ENCODE measurements at regions not wholly inside any gene's neighbourhood (a gene's known extent, or its start where the extent isn't known, plus 50 kb on each side); places are given as distances from the start of the nearest gene placed in this dataset.

DNA sequence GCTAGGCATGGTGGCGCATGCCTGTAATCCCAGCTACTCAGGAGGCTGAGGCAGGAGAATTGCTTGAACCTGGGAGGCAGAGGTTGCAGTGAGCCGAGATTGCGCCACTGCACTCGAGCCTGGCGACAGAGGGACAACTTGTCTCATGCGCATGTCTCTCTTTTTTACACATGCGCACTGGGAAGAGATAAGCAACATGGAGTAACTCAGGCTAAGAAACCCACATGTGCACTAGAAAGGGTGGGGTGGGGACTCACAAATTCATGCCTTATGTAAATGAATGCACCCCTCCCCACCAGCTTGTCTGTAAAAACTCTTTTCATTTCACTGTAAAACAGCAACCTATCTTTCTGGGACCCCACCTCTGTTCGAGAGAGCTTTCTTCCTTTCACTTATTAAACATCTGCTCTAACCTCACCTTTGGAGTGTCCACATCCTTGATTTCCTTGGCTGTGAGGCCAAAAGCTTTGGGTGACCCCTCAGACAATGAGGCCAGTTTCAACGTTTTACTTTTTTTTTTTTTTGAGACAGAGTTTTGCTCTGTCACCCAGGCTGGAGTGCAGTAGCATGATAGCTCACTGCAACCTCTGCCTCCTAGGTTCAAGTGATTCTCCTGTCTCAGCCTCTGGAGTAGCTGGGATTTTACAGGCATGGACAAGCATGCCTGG is 91.6 kb upstream of the RMP24 start:
- FAIRE-seq = no peak

More for the DNA sequence above, 91.6 kb upstream of the RMP24 start:
- Histone ChIP-seq H3K4me1 (replicated peaks in 1 of 4; ENCODE audit: control insufficient read depth in 3 of 4, insufficient read depth in 4 of 4, low read length in 3 of 4) (0 out of 7 replicates have a peak, but pooled peaks cover 0 to 18% (median 2%) of the 10 kb centered on the region in 4 experiments), H3K4me3 (ENCODE audit: extremely low read depth in 1 of 4, insufficient read depth in 2 of 4, low read depth in 3 of 4, low read length in 4 of 4) (no peak overlapping the region), H3K23me2 (ENCODE audit: low read depth, low read length) (no peaks in the 10 kb centered on the region), H3K9ac (replicated peaks in 1 of 4; ENCODE audit: extremely low read depth in 1 of 4, low read depth in 3 of 4, low read length in 3 of 4) (no peak overlapping the region), H4K5ac (ENCODE audit: insufficient read length, low read depth, low read length) (no peak overlapping the region), H3K79me1 (ENCODE audit: low read depth, low read length) (no peaks in the 10 kb centered on the region), H3K27me3 (replicated peaks in 1 of 4; ENCODE audit: control insufficient read depth in 3 of 4, extremely low read depth in 1 of 4, insufficient read depth in 3 of 4, low read length in 3 of 4) (no peaks in the 10 kb centered on the region), H4K20me1 (replicated peaks in 1 of 2; ENCODE audit: control insufficient read depth in 1 of 2, insufficient read depth in 2 of 2, low read length in 2 of 2) (no peaks in the 10 kb centered on the region), H2AK5ac (ENCODE audit: low read depth, low read length) (peak overlapping the region; percentile 60; the same call in 1 of the 2 replicates), H3K79me2 (ENCODE audit: control insufficient read depth in 1 of 2, insufficient read depth in 2 of 2, low read length in 2 of 2) (no peaks in the 10 kb centered on the region), H4K91ac (replicated peaks; ENCODE audit: insufficient read length, low read length) (peak overlapping the region; percentile 38), H2BK120ac (replicated peaks; ENCODE audit: low read depth, low read length) (peak overlapping the region; percentile 47), H2BK12ac (ENCODE audit: low read depth, low read length) (0 out of 2 replicates have a peak overlapping the region, but pooled peaks have one; percentile 12), H3K18ac (ENCODE audit: extremely low read depth, low read length) (no peak overlapping the region), H2BK20ac (ENCODE audit: low read length) (0 out of 2 replicates have a peak overlapping the region, but pooled peaks have one; percentile 55), H3K27ac (ENCODE audit: low read depth, low read length) (no peak overlapping the region), H3K23ac (ENCODE audit: insufficient read length) (no peak overlapping the region), H3K56ac (replicated peaks; ENCODE audit: insufficient read length, low read depth, low read length) (peak overlapping the region; percentile 5), H3K9me3 (ENCODE audit: insufficient read depth in 2 of 2, low read depth in 1 of 2, low read length in 1 of 2) (no peaks in the 10 kb centered on the region), H2BK15ac (ENCODE audit: low read length) (no peak overlapping the region), H2AFZ (ENCODE audit: low read length) (no peak overlapping the region), H3K36me3 (ENCODE audit: control insufficient read depth in 2 of 4, insufficient read depth in 4 of 4, low read length in 3 of 4) (no peaks in the 10 kb centered on the region), H4K8ac (ENCODE audit: extremely low read depth, insufficient read depth, low read length) (no peak overlapping the region), H3K4me2 (ENCODE audit: insufficient read depth in 1 of 2, low read depth in 2 of 2, low read length in 2 of 2) (no peak overlapping the region), H3K14ac (ENCODE audit: insufficient read length) (no peak overlapping the region), H3K4ac (replicated peaks; ENCODE audit: insufficient read length, low read depth, low read length) (no peak overlapping the region), H2BK5ac (ENCODE audit: low read depth, low read length) (no peak overlapping the region)
- DNase-seq (ENCODE audit: low read depth in 1 of 2, low spot score in 2 of 2) = no peak
- ChIA-PET CTCF (ENCODE audit: partially characterized antibody) (interaction anchor here (0.8 to 1.6 kb wide), 3 partner anchors 11 to 125 kb away, joined by 3 to 5 read pairs (median 3); no protein-coding TSS in a partner anchor), POLR2A (ENCODE audit: partially characterized antibody) (interaction anchor here (0.7 to 1.3 kb wide), 4 partner anchors 14 to 60 kb away, joined by 3 to 4 read pairs (median 3); no protein-coding TSS in a partner anchor)
- TF ChIP-seq SIRT6 (IDR thresholded peaks at IDR 0.05; ENCODE audit: low read length) (no peak), POU5F1 (IDR thresholded peaks at IDR 0.05; ENCODE audit: low read depth, low read length) (no peak), MAFK (IDR thresholded peaks at IDR 0.05; ENCODE audit: low read depth, low read length) (no peak), GABPA (IDR thresholded peaks at IDR 0.05; ENCODE audit: borderline replicate concordance, insufficient read depth, low read length) (no peak), HDAC6 (IDR thresholded peaks at IDR 0.05; ENCODE audit: low read depth, low read length) (no peak), SIN3A (conservative IDR thresholded peaks at IDR 0.05 in 1 of 2, IDR thresholded peaks at IDR 0.05 in 1 of 2; ENCODE audit: low read depth in 1 of 2, low read length in 2 of 2) (no peak), KDM4A (IDR thresholded peaks at IDR 0.05; ENCODE audit: low read depth, low read length, severe bottlenecking) (no peak), RAD21 (IDR thresholded peaks at IDR 0.05 in 1 of 2, conservative IDR thresholded peaks at IDR 0.05 in 1 of 2; ENCODE audit: low read depth in 2 of 2, low read length in 2 of 2) (no peak)
- 92% methylated on average over 9 of the region's 9 CpGs; no CpG with 5 or more reads in 1 of the 2 experiments for WGBS, 2 experiments (ENCODE audit: extremely low coverage in 1 of 2, insufficient coverage in 1 of 2, insufficient read length in 1 of 2, insufficient replicate concordance in 2 of 2, low coverage in 1 of 2, low lambda C conversion rate in 2 of 2, missing lambda C conversion rate in 1 of 2)
